GM18498 (cell line): ENCODE measurements at regions not wholly inside any gene's neighbourhood (a gene's known extent, or its start where the extent isn't known, plus 50 kb on each side); places are given as distances from the start of the nearest gene placed in this dataset.
"Not testable (repeated sequence)": the region's sequence is repeated elsewhere in the genome, so short reads cannot be mapped to it uniquely, and the experiment has no call there.

ENCODE experiments used
- ATAC-seq: cut with Tn5 transposase; IDR thresholded peaks from one replicate; pipeline ENCODE4 v1.9.1; 2021; ENCODE audit warnings: mild to moderate bottlenecking, moderate library complexity; ENCODE audit not compliant: unreplicated experiment

- no peak for ATAC-seq
Observed at GRCh38 chr16:79988721-79989220, 388.2 kb upstream of the MAF start.

GRCh38 chr16:79988089-79988488 is 387.6 kb upstream of the MAF start:
- no peak for ATAC-seq

GRCh38 chr16:79986352-79986751 is 385.8 kb upstream of the MAF start:
- no peak for ATAC-seq

- no peak for ATAC-seq
Observed at GRCh38 chr16:79985606-79986005, 385.1 kb upstream of the MAF start.

- not testable (repeated sequence) for ATAC-seq
Observed at GRCh38 chr16:79984149-79984548, 383.6 kb upstream of the MAF start.

- ATAC-seq, result no peak
Observed at GRCh38 chr16:79982862-79983261, 382.3 kb upstream of the MAF start.

- ATAC-seq, result no peak
Observed at GRCh38 chr16:79982361-79982760, 381.8 kb upstream of the MAF start.

GRCh38 chr16:79981814-79982213 is 381.3 kb upstream of the MAF start:
- ATAC-seq, result no peak

GRCh38 chr16:79980650-79981521 is 380.3 kb upstream of the MAF start:
- no peak for ATAC-seq

- ATAC-seq, result no peak
Observed at GRCh38 chr16:79977940-79978836, 377.7 kb upstream of the MAF start.

GRCh38 chr16:79973320-79973719 is 372.8 kb upstream of the MAF start:
- no peak for ATAC-seq

- ATAC-seq, result no peak
Observed at GRCh38 chr16:79972053-79972704, 371.6 kb upstream of the MAF start.

GRCh38 chr16:79971237-79971572 is 370.7 kb upstream of the MAF start:
- ATAC-seq, result no peak

- no peak for ATAC-seq
Observed at GRCh38 chr16:79970551-79971236, 370.2 kb upstream of the MAF start.

- ATAC-seq, result no peak
Observed at GRCh38 chr16:79970087-79970486, 369.6 kb upstream of the MAF start.

- ATAC-seq, result no peak
Observed at GRCh38 chr16:79969458-79969857, 368.9 kb upstream of the MAF start.

- ATAC-seq, result no peak
Observed at GRCh38 chr16:79966226-79966625, 365.7 kb upstream of the MAF start.

- no peak for ATAC-seq
Observed at GRCh38 chr16:79965718-79966117, 365.2 kb upstream of the MAF start.

- ATAC-seq, result no peak
Observed at GRCh38 chr16:79964104-79964503, 363.6 kb upstream of the MAF start.

- ATAC-seq, result no peak
Observed at GRCh38 chr16:79962962-79963361, 362.4 kb upstream of the MAF start.

- ATAC-seq, result no peak
Observed at GRCh38 chr16:79959226-79959625, 358.7 kb upstream of the MAF start.
